Activated T-helper 2 cell treated with anti-CD3 and anti-CD28 coated beads, Interferon-gamma antibody, Interleukin-2, Interleukin-4, amounts not matched to agents 10 μg/mL and 5 μg/mL and 100 μg/mL, durations not matched to agents 14 hours and 24 hours and 36 hours (primary cell): ENCODE measurements at regions not wholly inside any gene's neighbourhood (a gene's known extent, or its start where the extent isn't known, plus 50 kb on each side); places are given as distances from the start of the nearest gene placed in this dataset.

ENCODE experiments used
- DNase-seq: peaks from one replicate; pipeline ENCODE4 v3.0.0; 2021; ENCODE audit warnings: low spot score
- H3K27ac Mint-ChIP-seq: one replicate; pipeline ENCODE4 v1.8.0; 2021; ENCODE audit warnings: mixed read lengths
- H3K27me3 Mint-ChIP-seq: one replicate; pipeline ENCODE4 v1.8.0; 2021; ENCODE audit warnings: low read depth, mixed read lengths
- H3K36me3 Mint-ChIP-seq: one replicate; pipeline ENCODE4 v1.8.0; 2021; ENCODE audit warnings: low read depth, mixed read lengths
- H3K4me1 Mint-ChIP-seq: one replicate; pipeline ENCODE4 v1.8.0; 2021; ENCODE audit warnings: low read depth, mixed read lengths
- H3K4me3 Mint-ChIP-seq: one replicate; pipeline ENCODE4 v1.8.0; 2021; ENCODE audit warnings: low read depth, mild to moderate bottlenecking, moderate library complexity, mixed read lengths
- H3K9me3 Mint-ChIP-seq: one replicate; pipeline ENCODE4 v1.8.0; 2021; ENCODE audit warnings: mixed read lengths
- intact Hi-C: fragments of 100-400 bp; cut with micrococcal nuclease; formaldehyde crosslinking; loops from one replicate; pipeline ENCODE4 v1.15.1; 2023

GRCh38 chr15:56524915-56525314 is 60.0 kb upstream of the MNS1 start:
- Mint-ChIP-seq H3K36me3 (no peaks in the 10 kb centered on the region), H3K9me3 (no peaks in the 10 kb centered on the region), H3K4me1 (no peaks in the 10 kb centered on the region), H3K27me3 (peaks cover 20% of the 10 kb centered on the region), H3K4me3 (no peak overlapping the region), H3K27ac (no peak overlapping the region)
- DNase-seq = no peak
- intact Hi-C loops = no loop called here

GRCh38 chr15:56523521-56523920 is 58.6 kb upstream of the MNS1 start:
- Mint-ChIP-seq H3K4me3 (no peak overlapping the region), H3K27me3 (peaks cover 23% of the 10 kb centered on the region), H3K4me1 (no peaks in the 10 kb centered on the region), H3K9me3 (peaks cover 8% of the 10 kb centered on the region), H3K36me3 (no peaks in the 10 kb centered on the region), H3K27ac (no peak overlapping the region)
- intact Hi-C loops = no loop called here
- no peak for DNase-seq

- DNase-seq = no peak
- H3K9me3 Mint-ChIP-seq = peaks cover 27% of the 10 kb centered on the region
- no peaks in the 10 kb centered on the region for H3K4me1 Mint-ChIP-seq
- intact Hi-C loops = no loop called here
- no peaks in the 10 kb centered on the region for H3K36me3 Mint-ChIP-seq
- H3K27me3 Mint-ChIP-seq = peaks cover 22% of the 10 kb centered on the region
- no peak overlapping the region for H3K27ac Mint-ChIP-seq
- H3K4me3 Mint-ChIP-seq = no peak overlapping the region
These were observed 54.1 kb upstream of the MNS1 start for GRCh38 chr15:56519000-56519399.
